Endodermal cell (in vitro differentiated cells): ENCODE measurements at regions not wholly inside any gene's neighbourhood (a gene's known extent, or its start where the extent isn't known, plus 50 kb on each side); places are given as distances from the start of the nearest gene placed in this dataset.
"Not testable (repeated sequence)": the region's sequence is repeated elsewhere in the genome, so short reads cannot be mapped to it uniquely, and the experiment has no call there.

Source experiments
- DNase-seq: peaks from one replicate; pipeline ENCODE4 v3.0.0-alpha.2; 2017
- H3K27ac ChIP-seq: 2 replicates; pipeline ENCODE4 v1.5.1; 2013; ENCODE audit warnings: mild to moderate bottlenecking, low read depth, low read length, moderate library complexity
- H3K27me3 ChIP-seq: 2 replicates; pipeline ENCODE4 v1.6.1; 2013; ENCODE audit warnings: mild to moderate bottlenecking, low read length, moderate library complexity; ENCODE audit not compliant: insufficient read depth, control insufficient read depth, poor library complexity, severe bottlenecking
- H3K36me3 ChIP-seq: 2 replicates; pipeline ENCODE4 v1.7.0; 2013; ENCODE audit warnings: mild to moderate bottlenecking, low read length, moderate library complexity; ENCODE audit not compliant: control insufficient read depth, insufficient read depth
- H3K4me1 ChIP-seq: one replicate; pipeline ENCODE4 v1.7.0; 2013; ENCODE audit warnings: low read length; ENCODE audit not compliant: control insufficient read depth, insufficient read depth
- H3K4me3 ChIP-seq: 2 replicates; pipeline ENCODE4 v1.5.1; 2013; ENCODE audit warnings: mild to moderate bottlenecking, low read length, moderate library complexity
- H3K9ac ChIP-seq: 2 replicates; pipeline ENCODE4 v1.6.1; 2013; ENCODE audit warnings: mild to moderate bottlenecking, low read length, moderate library complexity; ENCODE audit not compliant: poor library complexity, severe bottlenecking; ENCODE audit errors: extremely low read depth
- H3K9me3 ChIP-seq: 2 replicates; pipeline ENCODE4 v1.6.1; 2013; ENCODE audit warnings: mild to moderate bottlenecking, low read length, moderate library complexity; ENCODE audit not compliant: control insufficient read depth
- H3K27ac Mint-ChIP-seq: 2 replicates; pipeline ENCODE4 v1.8.0; 2020; ENCODE audit warnings: mixed read lengths
- H3K27me3 Mint-ChIP-seq: 2 replicates; pipeline ENCODE4 v1.8.0; 2021; ENCODE audit warnings: mild to moderate bottlenecking, mixed read lengths; ENCODE audit not compliant: insufficient read depth
- H3K36me3 Mint-ChIP-seq: 2 replicates; pipeline ENCODE4 v1.8.0; 2020; ENCODE audit warnings: low read depth, mixed read lengths
- H3K4me1 Mint-ChIP-seq: 2 replicates; pipeline ENCODE4 v1.8.0; 2020; ENCODE audit warnings: mixed read lengths
- H3K4me3 Mint-ChIP-seq: 2 replicates; pipeline ENCODE4 v1.8.0; 2020; ENCODE audit warnings: mild to moderate bottlenecking, moderate library complexity, mixed read lengths
- H3K9me3 Mint-ChIP-seq: 2 replicates; pipeline ENCODE4 v1.8.0; 2020; ENCODE audit warnings: mild to moderate bottlenecking, mixed read lengths
- CTCF ChIP-seq: fragments of 200-600 bp; sonication (generic); conservative IDR thresholded peaks from 2 replicates; pipeline ENCODE4 v1.5.0; 2021; ENCODE audit warnings: antibody characterized with exemption, mild to moderate bottlenecking
- WGBS, 2 experiments: methylation state at CpG; one replicate each; pipeline versions ENCODE4 v1.1.5 to v1.1.7; 2013; ENCODE audit warnings: missing lambda C conversion rate in 2 of 2, mixed read lengths in 1 of 2; ENCODE audit not compliant: insufficient coverage in 1 of 2, insufficient read length in 1 of 2; 5-methylcytosine and 5-hydroxymethylcytosine counted together

- not testable (repeated sequence) for DNase-seq, H3K4me3 Mint-ChIP-seq, H3K27ac Mint-ChIP-seq, H3K4me1 ChIP-seq, H3K4me1 Mint-ChIP-seq, H3K36me3 ChIP-seq, H3K27me3 Mint-ChIP-seq, H3K27ac ChIP-seq, H3K9ac ChIP-seq, H3K27me3 ChIP-seq, H3K4me3 ChIP-seq
- peaks cover 98% of the 10 kb centered on the region for H3K9me3 Mint-ChIP-seq
- WGBS, 2 experiments: 80 to 86% methylated on average over 7 of the region's 7 CpGs
- peaks cover 12% of the 10 kb centered on the region for H3K36me3 Mint-ChIP-seq
- peaks cover 80% of the 10 kb centered on the region for H3K9me3 ChIP-seq
Measured at GRCh38 chr15:22252521-22252920, 172.2 kb downstream of the OR4M2 start.

- not testable (repeated sequence) for H3K36me3 ChIP-seq, H3K27me3 ChIP-seq, H3K27ac Mint-ChIP-seq, H3K4me1 ChIP-seq, H3K27ac ChIP-seq, H3K27me3 Mint-ChIP-seq, DNase-seq, H3K4me1 Mint-ChIP-seq, H3K9ac ChIP-seq, H3K4me3 Mint-ChIP-seq, H3K4me3 ChIP-seq
- 66 to 77% methylated on average over 6 to 14 of the region's 14 CpGs for WGBS, 2 experiments
- peaks cover 12% of the 10 kb centered on the region for H3K36me3 Mint-ChIP-seq
- peaks cover 74% of the 10 kb centered on the region for H3K9me3 ChIP-seq
- H3K9me3 Mint-ChIP-seq: peaks cover 92% of the 10 kb centered on the region
Measured at GRCh38 chr15:22253002-22253675, 172.8 kb downstream of the OR4M2 start.

- H3K9me3 ChIP-seq: peaks cover 67% of the 10 kb centered on the region
- no peaks in the 10 kb centered on the region for H3K4me1 ChIP-seq
- no peaks in the 10 kb centered on the region for H3K27me3 Mint-ChIP-seq
- no peak overlapping the region for H3K4me3 Mint-ChIP-seq
- H3K9me3 Mint-ChIP-seq: peaks cover 91% of the 10 kb centered on the region
- H3K27me3 ChIP-seq: no peaks in the 10 kb centered on the region
- WGBS, 2 experiments: 55 to 60% methylated on average over 5 to 8 of the region's 8 CpGs
- no peak for TF ChIP-seq CTCF
- H3K4me1 Mint-ChIP-seq: no peaks in the 10 kb centered on the region
- no peaks in the 10 kb centered on the region for H3K36me3 ChIP-seq
- no peak overlapping the region for H3K27ac ChIP-seq
- no peak overlapping the region for H3K27ac Mint-ChIP-seq
- H3K4me3 ChIP-seq: no peak overlapping the region
- no peak overlapping the region for H3K9ac ChIP-seq
- no peak for DNase-seq
- peaks cover 12% of the 10 kb centered on the region for H3K36me3 Mint-ChIP-seq
Measured at GRCh38 chr15:22253676-22254408, 173.5 kb downstream of the OR4M2 start.

GRCh38 chr15:22254409-22255045 is 174.2 kb downstream of the OR4M2 start:
- 57 to 67% methylated on average over 4 to 12 of the region's 14 CpGs for WGBS, 2 experiments
- Mint-ChIP-seq H3K9me3 (peaks cover 91% of the 10 kb centered on the region), H3K36me3 (peaks cover 14% of the 10 kb centered on the region)
- not testable (repeated sequence) for H3K36me3 ChIP-seq, H3K27ac ChIP-seq, H3K4me1 ChIP-seq, H3K4me3 Mint-ChIP-seq, H3K27me3 Mint-ChIP-seq, H3K4me1 Mint-ChIP-seq, H3K27ac Mint-ChIP-seq, DNase-seq, H3K27me3 ChIP-seq, H3K4me3 ChIP-seq, H3K9ac ChIP-seq
- H3K9me3 ChIP-seq: peaks cover 67% of the 10 kb centered on the region

- not testable (repeated sequence) for H3K4me1 ChIP-seq, H3K27ac Mint-ChIP-seq, H3K4me3 ChIP-seq, H3K4me3 Mint-ChIP-seq, H3K36me3 ChIP-seq, H3K4me1 Mint-ChIP-seq, H3K27me3 Mint-ChIP-seq, H3K27me3 ChIP-seq, DNase-seq, H3K27ac ChIP-seq, H3K9ac ChIP-seq
- WGBS, 2 experiments: 82 to 88% methylated on average over 6 to 7 of the region's 7 CpGs
- Mint-ChIP-seq H3K9me3 (peaks cover 92% of the 10 kb centered on the region), H3K36me3 (peaks cover 14% of the 10 kb centered on the region)
- peaks cover 68% of the 10 kb centered on the region for H3K9me3 ChIP-seq
Measured at GRCh38 chr15:22255606-22256005, 175.3 kb downstream of the OR4M2 start.

DNA sequence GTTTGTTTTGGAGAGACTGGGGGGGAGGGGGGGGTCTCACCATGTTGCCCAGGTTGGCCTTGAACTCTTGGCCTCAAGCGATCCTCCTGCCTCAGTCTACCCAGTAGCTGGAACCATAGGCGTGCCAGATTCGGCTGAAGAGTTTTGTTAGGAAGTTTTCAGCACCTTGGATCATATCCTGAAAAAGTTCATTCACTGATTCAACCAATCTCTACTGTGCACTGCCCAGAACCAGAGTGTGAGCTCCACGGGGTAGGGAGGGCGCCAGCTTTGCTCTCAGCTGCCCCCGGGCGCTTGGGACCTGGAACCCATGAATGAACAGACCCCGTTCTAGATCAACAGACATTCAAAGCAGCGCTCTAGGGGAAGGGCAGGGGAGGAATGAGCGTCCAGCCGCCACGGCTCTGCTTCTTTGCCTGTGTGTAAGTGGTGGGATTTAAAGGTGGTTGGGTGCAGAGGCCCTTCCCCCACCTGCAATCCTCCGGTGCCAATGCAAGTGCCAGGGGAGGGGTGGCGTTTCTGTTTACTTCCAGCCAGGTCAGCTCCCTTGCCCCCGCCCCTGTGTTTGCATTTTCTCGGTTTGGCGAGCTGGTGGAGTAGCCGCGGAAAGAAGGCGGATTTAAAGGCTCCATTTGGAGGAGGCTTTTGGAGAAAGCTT is 176.2 kb downstream of the OR4M2 start:
- not testable (repeated sequence) for H3K4me1 Mint-ChIP-seq, H3K27ac ChIP-seq, H3K27ac Mint-ChIP-seq, H3K27me3 Mint-ChIP-seq, DNase-seq, H3K36me3 Mint-ChIP-seq, H3K27me3 ChIP-seq, H3K4me3 ChIP-seq, H3K4me1 ChIP-seq, H3K9ac ChIP-seq, H3K4me3 Mint-ChIP-seq, H3K36me3 ChIP-seq
- peaks cover 83% of the 10 kb centered on the region for H3K9me3 Mint-ChIP-seq
- 79 to 85% methylated on average over 18 to 20 of the region's 20 CpGs for WGBS, 2 experiments
- peaks cover 66% of the 10 kb centered on the region for H3K9me3 ChIP-seq
